Body of pancreas (tissue), 4 donors: ENCODE measurements at regions not wholly inside any gene's neighbourhood (a gene's known extent, or its start where the extent isn't known, plus 50 kb on each side); places are given as distances from the start of the nearest gene placed in this dataset.

Experiments
- ATAC-seq: fragments of 150-250 bp; one replicate; pipeline ENCODE4 v1.9.1; 2016
- DNase-seq, 4 donors: peaks; one replicate each; pipeline ENCODE4 v3.0.0-alpha.2; 2019
- H3K27ac ChIP-seq, 4 donors: fragments of 200-600 bp; sonication (generic); 1 replicate in 3 of 4; 2 replicates in 1 of 4; pipeline versions ENCODE4 v1.5.1 to v1.6.1; 2016 to 2019; ENCODE audit warnings: mild to moderate bottlenecking in 1 of 4, mixed read lengths in 1 of 4, moderate library complexity in 1 of 4
- H3K27me3 ChIP-seq, 2 donors: fragments of 200-600 bp; sonication (generic); one replicate each; pipeline ENCODE4 v1.6.0; 2016; ENCODE audit warnings: mild to moderate bottlenecking in 1 of 2
- H3K36me3 ChIP-seq, 2 donors: fragments of 200-600 bp; sonication (generic); replicated peaks in 1 of 2; 2 replicates each; pipeline ENCODE4 v1.5.1; 2016; ENCODE audit warnings: low read depth in 2 of 2; ENCODE audit not compliant: insufficient read depth in 1 of 2
- H3K4me1 ChIP-seq: fragments of 200-600 bp; sonication (generic); one replicate; pipeline ENCODE4 v1.6.0; 2016
- H3K4me3 ChIP-seq, 2 donors: fragments of 200-600 bp; sonication (generic); 1 replicate in 1 of 2; 2 replicates in 1 of 2; pipeline ENCODE4 v1.5.1; 2016 to 2019
- H3K9me3 ChIP-seq, 3 donors: fragments of 200-600 bp; sonication (generic); 1 replicate in 2 of 3; 2 replicates in 1 of 3; pipeline ENCODE4 v1.5.1; 2016
- POLR2A ChIP-seq, 3 donors: fragments of 450-650 bp; IDR thresholded peaks; one replicate each; pipeline ENCODE4 v1.6.1; 2016; ENCODE audit warnings: antibody characterized with exemption in 3 of 3, mild to moderate bottlenecking in 2 of 3
- WGBS, 2 donors: methylation state at CpG; one replicate each; pipeline ENCODE4 v1.1.5; 2017; 5-methylcytosine and 5-hydroxymethylcytosine counted together
- intact Hi-C: fragments of 100-400 bp; cut with DNase I; formaldehyde crosslinking; loops from one replicate; pipeline ENCODE4 v1.15.1; 2023
- TF ChIP-seq, protein P1 (sequence below), 7 experiments: fragments of 450-650 bp in 4 of 7; fragments of 200-600 bp in 3 of 7; sonication (generic) in 3 of 7; IDR thresholded peaks; one replicate each; pipeline ENCODE4 v1.5.1; 2016 to 2019; ENCODE audit warnings: antibody characterized with exemption in 7 of 7

DNA sequence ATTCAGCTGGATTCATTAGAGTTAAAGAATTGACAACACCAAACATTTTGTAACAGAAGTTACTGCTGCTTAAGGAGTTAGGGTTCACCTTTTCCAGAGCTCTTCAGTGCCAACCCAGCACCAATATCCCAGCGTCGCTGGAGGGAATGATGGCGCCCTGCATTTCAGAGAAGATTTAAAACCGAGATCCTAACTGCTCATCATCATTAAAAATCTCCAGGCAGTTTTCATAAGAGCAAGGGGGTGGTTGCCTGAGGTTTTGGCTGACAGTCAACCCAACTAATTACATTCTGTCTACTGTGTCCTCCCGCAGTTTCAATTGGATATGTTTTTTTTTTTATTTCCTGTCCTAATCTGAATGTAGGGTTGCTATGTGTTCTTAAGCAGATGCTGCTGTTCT is 509.6 kb upstream of the TCF4 start:
- Histone ChIP-seq H3K27ac (no peak overlapping the region), H3K4me3 (no peak overlapping the region), H3K27me3 (no peaks in the 10 kb centered on the region), H3K4me1 (no peaks in the 10 kb centered on the region), H3K36me3 (no peaks in the 10 kb centered on the region), H3K9me3 (no peaks in the 10 kb centered on the region)
- no peak for DNase-seq
- intact Hi-C loops = no loop called here
- no peak for ATAC-seq
- 92 to 93% methylated on average over 5 of the region's 5 CpGs for WGBS, 2 donors
- no peak for TF ChIP-seq POLR2A (IDR thresholded peaks at IDR 0.05)
- TF ChIP-seq, protein P1, sequence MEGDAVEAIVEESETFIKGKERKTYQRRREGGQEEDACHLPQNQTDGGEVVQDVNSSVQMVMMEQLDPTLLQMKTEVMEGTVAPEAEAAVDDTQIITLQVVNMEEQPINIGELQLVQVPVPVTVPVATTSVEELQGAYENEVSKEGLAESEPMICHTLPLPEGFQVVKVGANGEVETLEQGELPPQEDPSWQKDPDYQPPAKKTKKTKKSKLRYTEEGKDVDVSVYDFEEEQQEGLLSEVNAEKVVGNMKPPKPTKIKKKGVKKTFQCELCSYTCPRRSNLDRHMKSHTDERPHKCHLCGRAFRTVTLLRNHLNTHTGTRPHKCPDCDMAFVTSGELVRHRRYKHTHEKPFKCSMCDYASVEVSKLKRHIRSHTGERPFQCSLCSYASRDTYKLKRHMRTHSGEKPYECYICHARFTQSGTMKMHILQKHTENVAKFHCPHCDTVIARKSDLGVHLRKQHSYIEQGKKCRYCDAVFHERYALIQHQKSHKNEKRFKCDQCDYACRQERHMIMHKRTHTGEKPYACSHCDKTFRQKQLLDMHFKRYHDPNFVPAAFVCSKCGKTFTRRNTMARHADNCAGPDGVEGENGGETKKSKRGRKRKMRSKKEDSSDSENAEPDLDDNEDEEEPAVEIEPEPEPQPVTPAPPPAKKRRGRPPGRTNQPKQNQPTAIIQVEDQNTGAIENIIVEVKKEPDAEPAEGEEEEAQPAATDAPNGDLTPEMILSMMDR (IDR thresholded peaks at IDR 0.05) = no peak

DNA sequence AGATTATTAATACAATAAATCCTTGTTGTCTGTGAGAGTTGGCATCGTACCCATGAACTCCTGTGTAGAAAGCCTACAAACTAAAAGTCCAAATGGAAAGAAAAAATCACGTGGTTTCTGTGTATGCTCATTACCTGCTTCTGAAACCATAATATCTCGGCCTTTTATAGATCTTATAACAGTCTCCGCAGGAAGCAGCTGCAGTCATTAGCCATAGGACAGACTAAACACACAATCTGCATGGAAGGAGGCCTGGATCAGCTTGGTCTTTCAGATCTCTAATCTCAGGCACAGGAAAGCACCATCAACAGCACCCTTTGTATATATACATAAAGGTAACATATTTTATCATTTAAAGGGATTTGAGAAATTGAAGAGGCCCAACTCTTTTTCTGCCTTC is 508.9 kb upstream of the TCF4 start:
- Histone ChIP-seq H3K4me3 (no peak overlapping the region), H3K27ac (no peak overlapping the region), H3K36me3 (no peaks in the 10 kb centered on the region), H3K4me1 (no peaks in the 10 kb centered on the region), H3K9me3 (no peaks in the 10 kb centered on the region), H3K27me3 (no peaks in the 10 kb centered on the region)
- WGBS, 2 donors = 61 to 64% methylated on average over 4 of the region's 4 CpGs
- intact Hi-C loops = no loop called here
- ATAC-seq = no peak
- DNase-seq = no peak
- TF ChIP-seq, protein P1 (IDR thresholded peaks at IDR 0.05) = no peak
- TF ChIP-seq POLR2A (IDR thresholded peaks at IDR 0.05) = no peak

DNA sequence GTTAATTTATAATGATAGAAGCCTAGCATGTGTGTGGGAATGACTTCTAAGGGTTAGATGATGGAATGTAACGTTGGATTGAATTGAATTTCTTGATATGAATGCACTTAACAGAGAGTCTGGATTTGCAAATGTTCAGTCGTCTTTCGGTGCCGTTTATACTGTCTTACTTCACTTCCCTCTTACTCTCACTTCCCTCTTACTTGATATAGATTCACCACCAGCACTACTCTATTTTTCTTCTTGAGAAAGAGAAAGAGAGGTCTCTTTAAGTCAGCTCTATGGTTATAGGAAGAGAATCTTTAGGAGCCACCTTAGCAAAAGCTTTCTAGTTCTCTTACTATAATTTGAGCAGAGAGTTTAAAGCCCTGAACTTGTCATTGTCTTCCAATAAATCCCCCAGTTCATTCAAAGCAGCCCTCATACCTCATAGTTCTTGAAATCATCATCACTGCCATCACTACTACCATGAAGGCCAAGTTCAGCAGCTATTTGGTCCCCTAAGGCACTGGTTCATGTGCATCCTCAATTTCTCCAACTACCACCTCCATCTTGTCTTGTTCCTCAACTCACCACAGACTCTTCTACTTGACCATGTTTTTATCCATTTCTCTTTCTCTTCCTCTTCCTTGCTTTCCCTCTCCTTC is 501.7 kb upstream of the TCF4 start:
- DNase-seq (no peak), ATAC-seq (no peak)
- TF ChIP-seq, protein P1 (IDR thresholded peaks at IDR 0.05) = no peak
- no peak for TF ChIP-seq POLR2A (IDR thresholded peaks at IDR 0.05)
- intact Hi-C loops = no loop called here
- H3K4me3 ChIP-seq = no peak overlapping the region
- WGBS, 2 donors = 68 to 85% methylated on average over 4 of the region's 4 CpGs
- no peaks in the 10 kb centered on the region for H3K9me3 ChIP-seq
- H3K27me3 ChIP-seq = no peaks in the 10 kb centered on the region
- H3K36me3 ChIP-seq = no peaks in the 10 kb centered on the region
- no peaks in the 10 kb centered on the region for H3K4me1 ChIP-seq
- no peak overlapping the region for H3K27ac ChIP-seq

DNA sequence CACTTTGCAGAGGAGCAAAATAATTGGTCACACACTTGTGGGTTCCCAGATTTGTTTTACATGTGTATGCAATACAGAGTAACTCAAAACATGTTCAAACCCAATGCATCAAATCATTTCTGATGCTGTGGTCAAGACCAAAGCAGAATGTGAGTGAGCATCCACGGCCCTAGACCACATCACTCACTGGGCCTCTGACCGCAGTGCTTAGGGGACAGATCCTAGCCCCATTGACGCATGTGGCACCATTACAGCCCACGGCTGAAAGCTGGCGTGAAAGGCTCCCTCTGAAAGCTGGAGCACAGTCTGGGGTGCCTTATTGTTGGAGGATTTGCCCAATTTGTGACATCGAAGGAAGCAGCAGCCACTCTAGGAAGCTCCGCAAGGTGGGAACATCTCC is 498.8 kb upstream of the TCF4 start:
- Histone ChIP-seq H3K4me3 (no peak overlapping the region), H3K27me3 (no peaks in the 10 kb centered on the region), H3K36me3 (no peaks in the 10 kb centered on the region), H3K27ac (no peak overlapping the region), H3K4me1 (no peaks in the 10 kb centered on the region), H3K9me3 (no peaks in the 10 kb centered on the region)
- ATAC-seq (no peak), DNase-seq (no peak)
- TF ChIP-seq, protein P1 (IDR thresholded peaks at IDR 0.05) = no peak
- TF ChIP-seq POLR2A (IDR thresholded peaks at IDR 0.05) = no peak
- WGBS, 2 donors = 89 to 95% methylated on average over 7 of the region's 7 CpGs
- intact Hi-C loops = no loop called here

DNA sequence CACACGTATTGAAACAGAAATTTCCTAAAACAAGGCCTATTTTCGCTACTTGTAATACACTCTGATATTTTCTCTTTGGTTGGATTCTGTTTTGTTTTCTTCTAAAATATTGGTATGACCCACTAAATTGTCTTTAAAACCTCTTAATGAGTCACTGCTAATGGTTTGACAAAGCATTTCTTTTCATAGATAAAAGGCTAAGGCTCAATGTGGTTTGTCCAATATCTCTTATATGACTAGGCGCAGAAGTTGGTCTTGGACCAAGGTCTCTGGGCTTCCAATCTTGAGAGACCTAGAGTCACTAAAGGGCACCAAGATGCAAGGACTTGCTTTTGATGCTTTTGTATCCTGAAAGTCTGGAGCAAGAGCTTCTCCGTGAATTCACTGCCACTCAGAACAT is 498.2 kb upstream of the TCF4 start:
- 83 to 86% methylated on average over 4 of the region's 4 CpGs for WGBS, 2 donors
- ATAC-seq = no peak
- Histone ChIP-seq H3K9me3 (no peaks in the 10 kb centered on the region), H3K27me3 (no peaks in the 10 kb centered on the region), H3K4me1 (no peaks in the 10 kb centered on the region), H3K4me3 (no peak overlapping the region), H3K36me3 (no peaks in the 10 kb centered on the region), H3K27ac (no peak overlapping the region)
- no peak for DNase-seq
- intact Hi-C loops = no loop called here
- no peak for TF ChIP-seq POLR2A (IDR thresholded peaks at IDR 0.05)
- TF ChIP-seq, protein P1 (IDR thresholded peaks at IDR 0.05) = no peak
